NB4 (cell line): ENCODE measurements at regions not wholly inside any gene's neighbourhood (a gene's known extent, or its start where the extent isn't known, plus 50 kb on each side); places are given as distances from the start of the nearest gene placed in this dataset.

Experiments
- CTCF ChIP-seq: IDR thresholded peaks from one replicate; pipeline ENCODE4 v1.5.1; 2012; ENCODE audit warnings: low read depth, low read length
- MAX ChIP-seq: IDR thresholded peaks from 2 replicates; pipeline ENCODE4 v1.6.1; 2011; ENCODE audit warnings: low read depth, low read length
- MYC ChIP-seq: IDR thresholded peaks from 2 replicates; pipeline ENCODE4 v1.6.1; 2011; ENCODE audit warnings: low read depth, low read length
- POLR2A ChIP-seq: IDR thresholded peaks from 2 replicates; pipeline ENCODE4 v1.6.1; 2011; ENCODE audit warnings: mild to moderate bottlenecking; ENCODE audit not compliant: insufficient read length; ENCODE audit errors: extremely low read depth

GRCh38 chr13:89053418-89053817 is 1382.2 kb downstream of the SLITRK5 start:
- no peak for TF ChIP-seq CTCF
- TF ChIP-seq POLR2A, result no peak
- TF ChIP-seq MAX, result no peak
- no peak for TF ChIP-seq MYC
